Neural cell (in vitro differentiated cells): ENCODE measurements at regions not wholly inside any gene's neighbourhood (a gene's known extent, or its start where the extent isn't known, plus 50 kb on each side); places are given as distances from the start of the nearest gene placed in this dataset.

ENCODE experiments used
- H2AFZ ChIP-seq: fragments of 200-600, 300-800 bp; sonication (generic), shearing (Covaris generic); 2 replicates; pipeline ENCODE4 v1.6.0; 2014; ENCODE audit warnings: low read depth, mild to moderate bottlenecking, antibody characterized with exemption, low read length, moderate library complexity
- H3F3A ChIP-seq: fragments of 200-600 bp; shearing (Covaris generic); 2 replicates; pipeline ENCODE4 v1.6.1; 2016; ENCODE audit warnings: mild to moderate bottlenecking, moderate library complexity, mixed read lengths, antibody characterized with exemption, low read length; ENCODE audit not compliant: insufficient read depth, poor library complexity, severe bottlenecking
- H3K27ac ChIP-seq: fragments of 200-600, 300-800 bp; sonication (generic), shearing (Covaris generic); 2 replicates; pipeline ENCODE4 v1.5.1; 2014; ENCODE audit warnings: mild to moderate bottlenecking, low read length, moderate library complexity
- H3K27me3 ChIP-seq: fragments of 300-800, 200-600 bp; sonication (generic), shearing (Covaris generic); 2 replicates; pipeline ENCODE4 v1.6.0; 2014; ENCODE audit warnings: mild to moderate bottlenecking, low read depth, low read length, moderate library complexity; ENCODE audit not compliant: insufficient read depth
- H3K36me3 ChIP-seq: fragments of 300-800, 200-600 bp; sonication (generic), shearing (Covaris generic); 2 replicates; pipeline ENCODE4 v1.5.1; 2014; ENCODE audit warnings: mild to moderate bottlenecking, antibody characterized with exemption, low read length, moderate library complexity; ENCODE audit not compliant: insufficient read depth
- H3K4me2 ChIP-seq: fragments of 300-800, 200-600 bp; sonication (generic), shearing (Covaris generic); 2 replicates; pipeline ENCODE4 v1.6.0; 2014; ENCODE audit warnings: mild to moderate bottlenecking, low read length
- H3K4me3 ChIP-seq: fragments of 300-800, 200-600 bp; sonication (generic), shearing (Covaris generic); 2 replicates; pipeline ENCODE4 v1.5.1; 2014; ENCODE audit warnings: mild to moderate bottlenecking, low read length, moderate library complexity
- H3K79me2 ChIP-seq: fragments of 200-600 bp; shearing (Covaris generic); replicated peaks from 2 replicates; pipeline ENCODE4 v1.6.0; 2014; ENCODE audit warnings: mild to moderate bottlenecking, low read length, moderate library complexity; ENCODE audit not compliant: insufficient read depth
- H3K9ac ChIP-seq: fragments of 300-800, 200-600 bp; sonication (generic), shearing (Covaris generic); 2 replicates; pipeline ENCODE4 v1.6.1; 2016; ENCODE audit warnings: mild to moderate bottlenecking, low read length, mixed read lengths
- H3K9me2 ChIP-seq: fragments of 200-600 bp; shearing (Covaris generic); 2 replicates; pipeline ENCODE4 v1.6.1; 2016; ENCODE audit warnings: mild to moderate bottlenecking, low read length, mixed read lengths; ENCODE audit not compliant: insufficient read depth
- H3K9me3 ChIP-seq: fragments of 200-600, 300-800 bp; sonication (generic), shearing (Covaris generic); 2 replicates; pipeline ENCODE4 v1.6.1; 2016; ENCODE audit warnings: mild to moderate bottlenecking, mixed run types, low read length, moderate library complexity, mixed read lengths
- H4K20me1 ChIP-seq: fragments of 200-600 bp; shearing (Covaris generic); 2 replicates; pipeline ENCODE4 v1.6.1; 2016; ENCODE audit warnings: mild to moderate bottlenecking, mixed run types; ENCODE audit not compliant: insufficient read depth
- EP300 ChIP-seq: fragments of 450-650 bp; conservative IDR thresholded peaks from 2 replicates; pipeline ENCODE4 v1.6.1; 2014; ENCODE audit warnings: antibody characterized with exemption, mild to moderate bottlenecking, moderate library complexity; ENCODE audit not compliant: poor library complexity, severe bottlenecking
- EZH2 ChIP-seq: fragments of 200-600, 300-800 bp; shearing (Covaris generic), sonication (generic); IDR thresholded peaks from 2 replicates; pipeline ENCODE4 v1.6.1; 2014; ENCODE audit warnings: antibody characterized with exemption, low read length, borderline replicate concordance, mild to moderate bottlenecking; ENCODE audit not compliant: insufficient read depth, poor library complexity, severe bottlenecking
- MXI1 ChIP-seq: fragments of 450-650 bp; conservative IDR thresholded peaks from 2 replicates; pipeline ENCODE4 v1.6.1; 2014; ENCODE audit warnings: antibody characterized with exemption, mild to moderate bottlenecking; ENCODE audit not compliant: poor library complexity, severe bottlenecking
- POLR2AphosphoS5 ChIP-seq: IDR thresholded peaks from 2 replicates; pipeline ENCODE4 v1.6.1; 2012
- RAD21 ChIP-seq: fragments of 450-650 bp; conservative IDR thresholded peaks from 2 replicates; pipeline ENCODE4 v1.6.1; 2014; ENCODE audit warnings: antibody characterized with exemption, mild to moderate bottlenecking, moderate library complexity
- SMC3 ChIP-seq: fragments of 450-650 bp; conservative IDR thresholded peaks from 2 replicates; pipeline ENCODE4 v1.6.1; 2014; ENCODE audit warnings: antibody characterized with exemption, mild to moderate bottlenecking, moderate library complexity; ENCODE audit not compliant: poor library complexity
- TAF1 ChIP-seq: IDR thresholded peaks from 2 replicates; pipeline ENCODE4 v1.6.1; 2012; ENCODE audit warnings: low read depth
- TF ChIP-seq, protein P1 (sequence below): fragments of 450-650 bp; IDR thresholded peaks from 2 replicates; pipeline ENCODE4 v1.5.1; 2014; ENCODE audit warnings: antibody characterized with exemption, mild to moderate bottlenecking, moderate library complexity; ENCODE audit not compliant: poor library complexity, severe bottlenecking
- TF ChIP-seq, protein P2 (sequence below): IDR thresholded peaks from 2 replicates; pipeline ENCODE4 v1.6.1; 2012; ENCODE audit warnings: borderline replicate concordance

DNA sequence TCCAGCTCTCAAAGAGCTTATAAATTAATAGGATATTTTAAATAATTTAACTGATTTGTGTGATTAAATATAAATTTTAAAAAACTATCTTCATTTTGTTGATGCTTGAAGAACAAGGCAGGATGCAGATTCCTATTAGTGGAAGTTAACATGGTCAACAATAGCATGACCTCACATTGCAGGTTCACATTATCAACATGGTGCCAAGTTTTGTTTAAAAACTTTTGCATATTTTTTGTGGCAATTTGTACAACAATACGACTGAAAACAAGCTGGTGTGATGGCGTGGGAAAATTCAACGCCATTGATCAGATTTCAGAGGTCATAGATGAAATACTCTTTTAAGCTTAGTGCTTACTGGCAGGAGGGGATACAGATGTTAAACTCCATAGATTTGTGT is 114.1 kb upstream of the MYO10 start:
- H3K27me3 ChIP-seq, result no peaks in the 10 kb centered on the region
- H3K9me2 ChIP-seq, result no peaks in the 10 kb centered on the region
- no peaks in the 10 kb centered on the region for H4K20me1 ChIP-seq
- no peaks in the 10 kb centered on the region for H3K36me3 ChIP-seq
- H3K27ac ChIP-seq, result no peak overlapping the region
- no peaks in the 10 kb centered on the region for H3F3A ChIP-seq
- no peak overlapping the region for H3K9ac ChIP-seq
- H3K4me3 ChIP-seq, result no peak overlapping the region
- H3K9me3 ChIP-seq, result no peaks in the 10 kb centered on the region
- TF ChIP-seq, protein P1, sequence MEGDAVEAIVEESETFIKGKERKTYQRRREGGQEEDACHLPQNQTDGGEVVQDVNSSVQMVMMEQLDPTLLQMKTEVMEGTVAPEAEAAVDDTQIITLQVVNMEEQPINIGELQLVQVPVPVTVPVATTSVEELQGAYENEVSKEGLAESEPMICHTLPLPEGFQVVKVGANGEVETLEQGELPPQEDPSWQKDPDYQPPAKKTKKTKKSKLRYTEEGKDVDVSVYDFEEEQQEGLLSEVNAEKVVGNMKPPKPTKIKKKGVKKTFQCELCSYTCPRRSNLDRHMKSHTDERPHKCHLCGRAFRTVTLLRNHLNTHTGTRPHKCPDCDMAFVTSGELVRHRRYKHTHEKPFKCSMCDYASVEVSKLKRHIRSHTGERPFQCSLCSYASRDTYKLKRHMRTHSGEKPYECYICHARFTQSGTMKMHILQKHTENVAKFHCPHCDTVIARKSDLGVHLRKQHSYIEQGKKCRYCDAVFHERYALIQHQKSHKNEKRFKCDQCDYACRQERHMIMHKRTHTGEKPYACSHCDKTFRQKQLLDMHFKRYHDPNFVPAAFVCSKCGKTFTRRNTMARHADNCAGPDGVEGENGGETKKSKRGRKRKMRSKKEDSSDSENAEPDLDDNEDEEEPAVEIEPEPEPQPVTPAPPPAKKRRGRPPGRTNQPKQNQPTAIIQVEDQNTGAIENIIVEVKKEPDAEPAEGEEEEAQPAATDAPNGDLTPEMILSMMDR, result no peak
- no peak for TF ChIP-seq RAD21
- no peak for TF ChIP-seq SMC3
- no peak for TF ChIP-seq EZH2
- TF ChIP-seq, protein P2, sequence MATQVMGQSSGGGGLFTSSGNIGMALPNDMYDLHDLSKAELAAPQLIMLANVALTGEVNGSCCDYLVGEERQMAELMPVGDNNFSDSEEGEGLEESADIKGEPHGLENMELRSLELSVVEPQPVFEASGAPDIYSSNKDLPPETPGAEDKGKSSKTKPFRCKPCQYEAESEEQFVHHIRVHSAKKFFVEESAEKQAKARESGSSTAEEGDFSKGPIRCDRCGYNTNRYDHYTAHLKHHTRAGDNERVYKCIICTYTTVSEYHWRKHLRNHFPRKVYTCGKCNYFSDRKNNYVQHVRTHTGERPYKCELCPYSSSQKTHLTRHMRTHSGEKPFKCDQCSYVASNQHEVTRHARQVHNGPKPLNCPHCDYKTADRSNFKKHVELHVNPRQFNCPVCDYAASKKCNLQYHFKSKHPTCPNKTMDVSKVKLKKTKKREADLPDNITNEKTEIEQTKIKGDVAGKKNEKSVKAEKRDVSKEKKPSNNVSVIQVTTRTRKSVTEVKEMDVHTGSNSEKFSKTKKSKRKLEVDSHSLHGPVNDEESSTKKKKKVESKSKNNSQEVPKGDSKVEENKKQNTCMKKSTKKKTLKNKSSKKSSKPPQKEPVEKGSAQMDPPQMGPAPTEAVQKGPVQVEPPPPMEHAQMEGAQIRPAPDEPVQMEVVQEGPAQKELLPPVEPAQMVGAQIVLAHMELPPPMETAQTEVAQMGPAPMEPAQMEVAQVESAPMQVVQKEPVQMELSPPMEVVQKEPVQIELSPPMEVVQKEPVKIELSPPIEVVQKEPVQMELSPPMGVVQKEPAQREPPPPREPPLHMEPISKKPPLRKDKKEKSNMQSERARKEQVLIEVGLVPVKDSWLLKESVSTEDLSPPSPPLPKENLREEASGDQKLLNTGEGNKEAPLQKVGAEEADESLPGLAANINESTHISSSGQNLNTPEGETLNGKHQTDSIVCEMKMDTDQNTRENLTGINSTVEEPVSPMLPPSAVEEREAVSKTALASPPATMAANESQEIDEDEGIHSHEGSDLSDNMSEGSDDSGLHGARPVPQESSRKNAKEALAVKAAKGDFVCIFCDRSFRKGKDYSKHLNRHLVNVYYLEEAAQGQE, result no peak
- TF ChIP-seq EP300, result no peak
- no peak for TF ChIP-seq POLR2AphosphoS5
- no peak for TF ChIP-seq MXI1
- no peak for TF ChIP-seq TAF1
- no peaks in the 10 kb centered on the region for H3K79me2 ChIP-seq
- no peak overlapping the region for H3K4me2 ChIP-seq
- no peak overlapping the region for H2AFZ ChIP-seq

DNA sequence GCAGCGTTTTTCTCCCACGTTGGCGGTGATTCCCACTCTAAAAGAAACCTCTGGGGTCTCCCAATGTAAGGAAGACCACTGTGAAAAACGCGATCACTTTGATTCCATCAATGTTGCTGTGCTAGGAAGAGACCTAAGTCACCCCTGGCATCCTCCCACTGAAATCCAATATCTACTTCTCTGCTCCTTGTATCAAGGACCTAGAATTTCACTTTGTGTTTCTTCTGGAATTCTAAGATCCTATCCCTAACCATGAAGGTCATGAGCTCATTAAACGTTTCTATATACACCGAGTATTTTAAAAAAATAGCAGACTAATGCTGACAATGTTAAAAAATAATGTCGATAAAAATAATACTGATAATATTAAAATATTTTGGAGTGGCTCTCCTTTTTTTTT is 118.8 kb upstream of the MYO10 start:
- H3K4me3 ChIP-seq, result no peak overlapping the region
- no peak overlapping the region for H3K27ac ChIP-seq
- no peak for TF ChIP-seq TAF1
- TF ChIP-seq, protein P1, result no peak
- no peak for TF ChIP-seq MXI1
- no peak for TF ChIP-seq SMC3
- TF ChIP-seq RAD21, result no peak
- no peak for TF ChIP-seq EZH2
- no peak for TF ChIP-seq POLR2AphosphoS5
- TF ChIP-seq EP300, result no peak
- TF ChIP-seq, protein P2, result no peak
- no peaks in the 10 kb centered on the region for H3K9me3 ChIP-seq
- H3K36me3 ChIP-seq, result no peaks in the 10 kb centered on the region
- H3K9ac ChIP-seq, result no peak overlapping the region
- H3K4me2 ChIP-seq, result no peak overlapping the region
- H3K79me2 ChIP-seq, result no peaks in the 10 kb centered on the region
- H3F3A ChIP-seq, result no peaks in the 10 kb centered on the region
- H3K27me3 ChIP-seq, result no peaks in the 10 kb centered on the region
- no peaks in the 10 kb centered on the region for H4K20me1 ChIP-seq
- no peak overlapping the region for H2AFZ ChIP-seq
- H3K9me2 ChIP-seq, result no peaks in the 10 kb centered on the region
